ENCODE measurements at regions not wholly inside any gene's neighbourhood (a gene's known extent, or its start where the extent isn't known, plus 50 kb on each side); places are given as distances from the start of the nearest gene placed in this dataset.

- Histone ChIP-seq H3K27me3 (no peaks in the 10 kb centered on the region), H3K27ac (no peak overlapping the region), H3K4me1 (no peaks in the 10 kb centered on the region), H3K36me3 (no peaks in the 10 kb centered on the region), H3K4me3 (no peak overlapping the region), H3K9me3 (peaks cover 0 to 9% (median 0%) of the 10 kb centered on the region in 12 donors)
- DNase-seq (no peak), ATAC-seq (no peak)
- intact Hi-C loops (cut with DNase I) = no loop called here
- TF ChIP-seq, protein P1, sequence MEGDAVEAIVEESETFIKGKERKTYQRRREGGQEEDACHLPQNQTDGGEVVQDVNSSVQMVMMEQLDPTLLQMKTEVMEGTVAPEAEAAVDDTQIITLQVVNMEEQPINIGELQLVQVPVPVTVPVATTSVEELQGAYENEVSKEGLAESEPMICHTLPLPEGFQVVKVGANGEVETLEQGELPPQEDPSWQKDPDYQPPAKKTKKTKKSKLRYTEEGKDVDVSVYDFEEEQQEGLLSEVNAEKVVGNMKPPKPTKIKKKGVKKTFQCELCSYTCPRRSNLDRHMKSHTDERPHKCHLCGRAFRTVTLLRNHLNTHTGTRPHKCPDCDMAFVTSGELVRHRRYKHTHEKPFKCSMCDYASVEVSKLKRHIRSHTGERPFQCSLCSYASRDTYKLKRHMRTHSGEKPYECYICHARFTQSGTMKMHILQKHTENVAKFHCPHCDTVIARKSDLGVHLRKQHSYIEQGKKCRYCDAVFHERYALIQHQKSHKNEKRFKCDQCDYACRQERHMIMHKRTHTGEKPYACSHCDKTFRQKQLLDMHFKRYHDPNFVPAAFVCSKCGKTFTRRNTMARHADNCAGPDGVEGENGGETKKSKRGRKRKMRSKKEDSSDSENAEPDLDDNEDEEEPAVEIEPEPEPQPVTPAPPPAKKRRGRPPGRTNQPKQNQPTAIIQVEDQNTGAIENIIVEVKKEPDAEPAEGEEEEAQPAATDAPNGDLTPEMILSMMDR (IDR thresholded peaks at IDR 0.05) = no peak
- TF ChIP-seq POLR2A (IDR thresholded peaks at IDR 0.05) = no peak
- 77 to 83% (median 82%) methylated on average over 6 of the region's 6 CpGs for WGBS, 4 donors
These were observed 780.6 kb upstream of the FLRT2 start for GRCh38 chr14:84749191-84749955.

- TF ChIP-seq, protein P1 (IDR thresholded peaks at IDR 0.05) = no peak
- TF ChIP-seq POLR2A (IDR thresholded peaks at IDR 0.05) = no peak
- 39 to 48% (median 43%) methylated on average over 1 of the region's 1 CpG for WGBS, 4 donors
These were observed 779.7 kb upstream of the FLRT2 start for GRCh38 chr14:84750284-84750683.

DNA sequence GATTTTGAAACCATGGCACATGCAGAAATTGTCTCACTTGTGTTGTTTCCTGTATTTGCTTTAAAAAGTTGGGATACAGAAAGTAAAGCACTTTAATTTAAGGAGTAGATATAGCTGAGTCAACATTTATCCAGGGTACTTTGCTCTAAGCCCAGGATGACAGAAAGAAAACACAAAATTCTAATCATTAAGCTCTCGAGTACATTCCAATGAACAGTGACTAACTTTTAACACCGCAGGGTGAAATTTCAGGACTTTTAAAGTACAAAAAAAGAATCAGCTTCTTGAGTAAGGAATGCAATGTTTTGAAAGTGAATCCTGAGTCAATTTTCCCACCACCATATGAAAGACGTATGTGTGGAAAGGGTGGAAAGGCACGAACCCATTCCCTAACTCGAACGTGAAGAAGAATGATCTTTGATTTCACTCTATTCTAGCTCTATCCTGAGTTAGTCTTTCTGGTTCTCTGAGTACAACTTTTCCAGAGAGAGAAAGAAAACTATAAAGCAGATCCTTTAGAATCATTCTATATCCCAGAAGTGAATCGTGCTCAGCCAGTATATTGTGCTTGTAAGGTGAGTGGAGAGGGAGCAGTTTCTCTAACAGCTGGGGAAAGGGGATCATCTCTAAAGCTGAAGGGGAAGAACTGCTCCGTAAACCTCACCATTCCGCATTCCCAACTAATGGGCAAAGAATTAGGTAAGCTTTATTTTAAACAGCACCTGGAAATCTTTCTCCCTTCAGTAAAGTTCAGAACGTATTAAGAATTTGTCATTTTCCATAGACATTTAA lies 779.0 kb upstream of the FLRT2 start:
- DNase-seq = no peak
- Histone ChIP-seq H3K4me1 (no peaks in the 10 kb centered on the region), H3K9me3 (peaks cover 0 to 11% (median 0%) of the 10 kb centered on the region in 12 donors), H3K36me3 (no peaks in the 10 kb centered on the region), H3K27me3 (no peaks in the 10 kb centered on the region), H3K4me3 (no peak overlapping the region), H3K27ac (no peak overlapping the region)
- TF ChIP-seq, protein P1 (IDR thresholded peaks at IDR 0.05) = no peak
- TF ChIP-seq POLR2A (IDR thresholded peaks at IDR 0.05) = no peak
- intact Hi-C loops (cut with DNase I) = no loop called here
- ATAC-seq = no peak
- 72 to 74% (median 73%) methylated on average over 10 of the region's 10 CpGs for WGBS, 4 donors

More at GRCh38 chr14:84750284-84750683, 779.7 kb upstream of the FLRT2 start:
- no peak overlapping the region for H3K4me3 ChIP-seq
- peaks cover 0 to 11% (median 0%) of the 10 kb centered on the region in 12 donors for H3K9me3 ChIP-seq
- intact Hi-C loops (cut with DNase I) = no loop called here
- no peaks in the 10 kb centered on the region for H3K36me3 ChIP-seq
- H3K27me3 ChIP-seq = no peaks in the 10 kb centered on the region
- DNase-seq (no peak), ATAC-seq (no peak)
- H3K27ac ChIP-seq = no peak overlapping the region
- no peaks in the 10 kb centered on the region for H3K4me1 ChIP-seq

DNA sequence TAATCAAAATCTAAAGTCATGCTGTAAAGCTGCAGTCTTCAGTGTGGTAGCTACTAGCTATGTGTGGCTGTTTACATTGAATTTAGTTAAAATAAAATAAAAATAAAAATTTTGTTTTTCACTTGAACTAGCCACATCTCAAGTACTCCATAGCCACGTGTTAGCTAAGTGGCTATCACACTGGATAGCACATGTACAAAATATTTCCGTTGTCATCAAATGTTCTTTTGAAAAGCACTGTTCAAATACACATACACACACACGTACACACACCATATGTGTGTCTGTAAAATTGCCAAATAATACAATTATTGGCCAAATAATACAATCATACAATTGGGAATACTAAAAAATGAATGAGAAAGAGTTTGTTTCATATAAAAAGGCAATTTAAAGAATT lies 778.2 kb upstream of the FLRT2 start:
- Histone ChIP-seq H3K9me3 (peaks cover 0 to 11% (median 0%) of the 10 kb centered on the region in 12 donors), H3K36me3 (no peaks in the 10 kb centered on the region), H3K27ac (no peak overlapping the region), H3K27me3 (no peaks in the 10 kb centered on the region), H3K4me1 (no peaks in the 10 kb centered on the region), H3K4me3 (no peak overlapping the region)
- no peak for TF ChIP-seq POLR2A (IDR thresholded peaks at IDR 0.05)
- TF ChIP-seq, protein P1 (IDR thresholded peaks at IDR 0.05) = no peak
- no peak for ATAC-seq
- 62 to 72% (median 65%) methylated on average over 3 of the region's 3 CpGs for WGBS, 4 donors
- DNase-seq = no peak
- intact Hi-C loops (cut with DNase I) = no loop called here
